Endothelial cell of umbilical vein (primary cell): ENCODE measurements at regions not wholly inside any gene's neighbourhood (a gene's known extent, or its start where the extent isn't known, plus 50 kb on each side); places are given as distances from the start of the nearest gene placed in this dataset.

Experiments
- BruUV-seq: library from RNA; stranded (reverse); fragments of 400-500 nt; replicated peaks from 2 replicates; lab custom pipeline; 2021; lab: Mats Ljungman, UMichigan
- CTCF ChIA-PET: fragments of 300-600, 350-600 bp; sonication (Branson Sonifier 250); formaldehyde crosslinking; loops from one replicate; lab custom pipeline; 2021; ENCODE audit warnings: antibody characterized with exemption, inconsistent platforms; lab: Charles Lee
- POLR2A ChIA-PET: fragments of 300-600, 350-600 bp; sonication (Branson Sonifier 250); formaldehyde crosslinking; loops from one replicate; lab custom pipeline; 2021; ENCODE audit warnings: antibody characterized with exemption, inconsistent platforms; lab: Charles Lee
- DNase-seq: peaks from one replicate; pipeline ENCODE4 v3.0.0-alpha.2; 2011; ENCODE audit warnings: low read depth, low spot score
- FAIRE-seq: peaks from 2 replicates; lab custom pipeline; 2011; peaks lifted over from hg19 to GRCh38; lab: Jason Lieb, UNC
- H2AFZ ChIP-seq: 2 replicates; pipeline ENCODE4 v1.6.0; 2012; ENCODE audit warnings: low read depth, low read length, control low read depth, inconsistent platforms
- H3K27ac ChIP-seq: 2 replicates; pipeline ENCODE4 v1.5.1; 2011; ENCODE audit warnings: low read depth, mild to moderate bottlenecking, control low read depth, low read length, moderate library complexity; ENCODE audit not compliant: insufficient read depth
- H3K27me3 ChIP-seq, 2 experiments: 2 replicates each; pipeline versions ENCODE4 v1.6.0 to v1.6.1; 2011; ENCODE audit warnings: low read length in 2 of 2, mixed read lengths in 1 of 2; ENCODE audit not compliant: control insufficient read depth in 2 of 2, insufficient read depth in 2 of 2
- H3K36me3 ChIP-seq, 2 experiments: 2 replicates in 1 of 2; 3 replicates in 1 of 2; pipeline ENCODE4 v1.5.1; 2011; ENCODE audit warnings: low read length in 2 of 2, mild to moderate bottlenecking in 1 of 2, moderate library complexity in 1 of 2; ENCODE audit not compliant: control insufficient read depth in 2 of 2, insufficient read depth in 2 of 2; ENCODE audit errors: extremely low read depth in 1 of 2
- H3K4me1 ChIP-seq: 3 replicates; pipeline ENCODE4 v1.5.1; 2011; ENCODE audit warnings: mild to moderate bottlenecking, low read length; ENCODE audit not compliant: control insufficient read depth, insufficient read depth; ENCODE audit errors: extremely low read depth
- H3K4me2 ChIP-seq: 2 replicates; pipeline ENCODE4 v1.6.1; 2011; ENCODE audit warnings: low read length, control low read depth, mixed read lengths; ENCODE audit not compliant: insufficient read depth
- H3K4me3 ChIP-seq, 3 experiments: fragments of 200-600 bp in 1 of 3; sonication (generic), shearing (Covaris generic) in 1 of 3; replicated peaks in 1 of 3; 2 replicates each; pipeline ENCODE4 v1.5.1; 2011 to 2016; ENCODE audit warnings: control low read depth in 3 of 3, low read length in 3 of 3, mild to moderate bottlenecking in 2 of 3, inconsistent platforms in 1 of 3, low read depth in 1 of 3, moderate library complexity in 1 of 3; ENCODE audit not compliant: insufficient read depth in 1 of 3
- H3K79me2 ChIP-seq: 2 replicates; pipeline ENCODE4 v1.6.0; 2012; ENCODE audit warnings: low read length, inconsistent platforms; ENCODE audit not compliant: control insufficient read depth, insufficient read depth
- H3K9ac ChIP-seq: replicated peaks from 2 replicates; pipeline ENCODE3; 2011; ENCODE audit warnings: low read length, control low read depth; ENCODE audit not compliant: insufficient read depth; ENCODE audit errors: extremely low read depth
- H3K9me1 ChIP-seq: replicated peaks from 3 replicates; pipeline ENCODE4 v1.6.0; 2011; ENCODE audit warnings: mild to moderate bottlenecking, low read length; ENCODE audit not compliant: control insufficient read depth, insufficient read depth; ENCODE audit errors: extremely low read depth
- H3K9me3 ChIP-seq: replicated peaks from 2 replicates; pipeline ENCODE4 v1.5.1; 2012; ENCODE audit warnings: low read length, inconsistent platforms; ENCODE audit not compliant: control insufficient read depth, insufficient read depth
- H4K20me1 ChIP-seq: replicated peaks from 2 replicates; pipeline ENCODE3; 2011; ENCODE audit warnings: mild to moderate bottlenecking, low read length; ENCODE audit not compliant: control insufficient read depth, insufficient read depth; ENCODE audit errors: extremely low read depth
- EZH2 ChIP-seq: IDR thresholded peaks from 2 replicates; pipeline ENCODE4 v1.6.1; 2012; ENCODE audit warnings: borderline replicate concordance, low read depth, mild to moderate bottlenecking, moderate library complexity, low read length, inconsistent platforms; ENCODE audit not compliant: severe bottlenecking
- FOS ChIP-seq: IDR thresholded peaks from 2 replicates; pipeline ENCODE4 v1.6.1; 2011; ENCODE audit warnings: mild to moderate bottlenecking, low read length, moderate library complexity, borderline replicate concordance; ENCODE audit not compliant: insufficient read depth
- GATA2 ChIP-seq: IDR thresholded peaks from 2 replicates; pipeline ENCODE4 v1.7.0; 2011; ENCODE audit warnings: low read depth, mild to moderate bottlenecking, moderate library complexity, mixed read lengths, low read length; ENCODE audit not compliant: insufficient read length, insufficient read depth
- JUN ChIP-seq: IDR thresholded peaks from 2 replicates; pipeline ENCODE4 v1.6.1; 2011; ENCODE audit warnings: borderline replicate concordance, low read depth; ENCODE audit not compliant: insufficient read length, insufficient read depth
- MYC ChIP-seq: IDR thresholded peaks from one replicate; pipeline ENCODE4 v1.6.1; 2011; ENCODE audit warnings: mild to moderate bottlenecking, low read depth, low read length
- POLR2A ChIP-seq: IDR thresholded peaks from 2 replicates; pipeline ENCODE4 v1.6.1; 2012; ENCODE audit warnings: low read depth, mild to moderate bottlenecking, control low read depth, low read length
- POLR2AphosphoS5 ChIP-seq: IDR thresholded peaks from 2 replicates; pipeline ENCODE4 v1.6.1; 2012; ENCODE audit warnings: low read depth, mild to moderate bottlenecking, control low read depth, low read length, moderate library complexity; ENCODE audit not compliant: insufficient read depth
- dilution Hi-C: fragments of 300-500 bp; cut with MboI; formaldehyde crosslinking; loops from one replicate; pipeline ENCODE4 v1.15.0; 2019; ENCODE audit warnings: low sequenced_read_pairs; ENCODE audit not compliant: extremely low pct_ligation_motif_present
- intact Hi-C: fragments of 100-400 bp; cut with micrococcal nuclease; formaldehyde crosslinking; loops from one replicate; pipeline ENCODE4 v1.10.0; 2022
- TF ChIP-seq, protein P1 (sequence below): IDR thresholded peaks from 2 replicates; pipeline ENCODE4 v1.6.1; 2011; ENCODE audit not compliant: insufficient read depth, insufficient read length
- TF ChIP-seq, protein P2 (sequence below), 2 donors: IDR thresholded peaks; 1 replicate in 1 of 2; 2 replicates in 1 of 2; pipeline ENCODE4 v1.5.1; 2011; ENCODE audit warnings: low read length in 2 of 2, mild to moderate bottlenecking in 2 of 2, moderate library complexity in 2 of 2, control low read depth in 1 of 2, inconsistent platforms in 1 of 2, low read depth in 1 of 2; ENCODE audit not compliant: insufficient read depth in 1 of 2; ENCODE audit errors: extremely low read depth in 1 of 2

DNA sequence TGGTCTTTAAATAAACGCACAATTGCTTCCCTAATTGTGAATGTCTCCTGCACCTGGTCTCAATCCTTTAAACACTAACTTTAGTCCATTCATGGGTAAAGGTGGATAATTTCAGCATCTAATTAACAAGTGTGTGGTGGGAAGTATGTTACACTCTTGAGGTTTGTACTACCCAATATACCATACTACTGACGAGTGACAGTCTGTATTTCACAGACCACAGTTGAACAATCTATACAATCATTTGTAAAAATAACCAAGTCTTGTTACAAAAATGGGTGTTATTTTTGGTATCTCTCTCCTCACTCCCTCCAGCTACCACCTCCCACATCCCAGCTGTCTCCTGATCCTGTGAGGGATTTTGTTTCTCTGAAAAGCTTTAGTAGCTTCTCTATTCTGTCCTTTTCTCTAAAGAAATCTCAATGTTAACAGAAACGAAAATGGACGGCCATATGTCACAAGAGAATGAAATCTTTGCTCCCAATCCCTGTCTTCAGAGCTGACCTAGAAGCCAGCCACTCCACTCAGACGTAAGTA, 62.3 kb upstream of the ZNF366 start:
- CTCF ChIA-PET, result no interaction called here
- intact Hi-C loops, result no loop called here
- no peak for FAIRE-seq

More for the DNA sequence above, 62.3 kb upstream of the ZNF366 start:
- Histone ChIP-seq H3K9ac (no peak overlapping the region), H4K20me1 (no peaks in the 10 kb centered on the region), H3K9me1 (no peaks in the 10 kb centered on the region), H3K27ac (no peak overlapping the region), H3K9me3 (no peaks in the 10 kb centered on the region), H3K27me3 (no peaks in the 10 kb centered on the region), H3K4me2 (no peak overlapping the region), H3K79me2 (no peaks in the 10 kb centered on the region), H3K36me3 (no peaks in the 10 kb centered on the region), H3K4me1 (peaks cover 9% of the 10 kb centered on the region), H2AFZ (no peak overlapping the region), H3K4me3 (no peak overlapping the region)
- TF ChIP-seq POLR2AphosphoS5 (no peak), EZH2 (no peak), MYC (no peak), FOS (no peak), GATA2 (no peak), JUN (no peak), POLR2A (no peak)
- TF ChIP-seq, protein P1, sequence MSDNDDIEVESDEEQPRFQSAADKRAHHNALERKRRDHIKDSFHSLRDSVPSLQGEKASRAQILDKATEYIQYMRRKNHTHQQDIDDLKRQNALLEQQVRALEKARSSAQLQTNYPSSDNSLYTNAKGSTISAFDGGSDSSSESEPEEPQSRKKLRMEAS, result no peak
- TF ChIP-seq, protein P2, sequence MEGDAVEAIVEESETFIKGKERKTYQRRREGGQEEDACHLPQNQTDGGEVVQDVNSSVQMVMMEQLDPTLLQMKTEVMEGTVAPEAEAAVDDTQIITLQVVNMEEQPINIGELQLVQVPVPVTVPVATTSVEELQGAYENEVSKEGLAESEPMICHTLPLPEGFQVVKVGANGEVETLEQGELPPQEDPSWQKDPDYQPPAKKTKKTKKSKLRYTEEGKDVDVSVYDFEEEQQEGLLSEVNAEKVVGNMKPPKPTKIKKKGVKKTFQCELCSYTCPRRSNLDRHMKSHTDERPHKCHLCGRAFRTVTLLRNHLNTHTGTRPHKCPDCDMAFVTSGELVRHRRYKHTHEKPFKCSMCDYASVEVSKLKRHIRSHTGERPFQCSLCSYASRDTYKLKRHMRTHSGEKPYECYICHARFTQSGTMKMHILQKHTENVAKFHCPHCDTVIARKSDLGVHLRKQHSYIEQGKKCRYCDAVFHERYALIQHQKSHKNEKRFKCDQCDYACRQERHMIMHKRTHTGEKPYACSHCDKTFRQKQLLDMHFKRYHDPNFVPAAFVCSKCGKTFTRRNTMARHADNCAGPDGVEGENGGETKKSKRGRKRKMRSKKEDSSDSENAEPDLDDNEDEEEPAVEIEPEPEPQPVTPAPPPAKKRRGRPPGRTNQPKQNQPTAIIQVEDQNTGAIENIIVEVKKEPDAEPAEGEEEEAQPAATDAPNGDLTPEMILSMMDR (IDR thresholded peaks at IDR 0.05; ENCODE audit: extremely low read depth in 1 of 2, insufficient read depth in 1 of 2, low read depth in 1 of 2, low read length in 2 of 2), result no peak
- BruUV-seq, result no TSS peak
- no peak for DNase-seq
- dilution Hi-C loops, result no loop called here
- POLR2A ChIA-PET, result no interaction called here
